ENCODE measurements at regions not wholly inside any gene's neighbourhood (a gene's known extent, or its start where the extent isn't known, plus 50 kb on each side); places are given as distances from the start of the nearest gene placed in this dataset.

- Histone ChIP-seq H3K27me3 (ENCODE audit: insufficient read depth, low read length) (no peaks in the 10 kb centered on the region), H3K4me3 (ENCODE audit: low read depth, low read length) (no peak overlapping the region), H3K27ac (ENCODE audit: low read depth, low read length) (no peak overlapping the region), H2AFZ (ENCODE audit: low read length, unreplicated experiment) (no peak overlapping the region), H3K79me2 (ENCODE audit: control insufficient read depth, insufficient read depth, low read length, unreplicated experiment) (no peaks in the 10 kb centered on the region), H3K4me1 (ENCODE audit: control insufficient read depth, insufficient read depth, low read length, unreplicated experiment) (no peaks in the 10 kb centered on the region), H3K36me3 (ENCODE audit: insufficient read depth, low read length) (no peaks in the 10 kb centered on the region)
Measured at GRCh38 chr21:15366555-15366954, 301.8 kb upstream of the NRIP1 start.

- no peaks in the 10 kb centered on the region for H3K4me1 ChIP-seq (ENCODE audit: control insufficient read depth, insufficient read depth, low read length, unreplicated experiment)
- no peak overlapping the region for H3K27ac ChIP-seq (ENCODE audit: low read depth, low read length)
- no peak overlapping the region for H3K4me3 ChIP-seq (ENCODE audit: low read depth, low read length)
- H3K79me2 ChIP-seq (ENCODE audit: control insufficient read depth, insufficient read depth, low read length, unreplicated experiment), result no peaks in the 10 kb centered on the region
- no peaks in the 10 kb centered on the region for H3K27me3 ChIP-seq (ENCODE audit: insufficient read depth, low read length)
- H2AFZ ChIP-seq (ENCODE audit: low read length, unreplicated experiment), result no peak overlapping the region
- no peaks in the 10 kb centered on the region for H3K36me3 ChIP-seq (ENCODE audit: insufficient read depth, low read length)
Measured at GRCh38 chr21:15367061-15367626, 302.3 kb upstream of the NRIP1 start.

DNA sequence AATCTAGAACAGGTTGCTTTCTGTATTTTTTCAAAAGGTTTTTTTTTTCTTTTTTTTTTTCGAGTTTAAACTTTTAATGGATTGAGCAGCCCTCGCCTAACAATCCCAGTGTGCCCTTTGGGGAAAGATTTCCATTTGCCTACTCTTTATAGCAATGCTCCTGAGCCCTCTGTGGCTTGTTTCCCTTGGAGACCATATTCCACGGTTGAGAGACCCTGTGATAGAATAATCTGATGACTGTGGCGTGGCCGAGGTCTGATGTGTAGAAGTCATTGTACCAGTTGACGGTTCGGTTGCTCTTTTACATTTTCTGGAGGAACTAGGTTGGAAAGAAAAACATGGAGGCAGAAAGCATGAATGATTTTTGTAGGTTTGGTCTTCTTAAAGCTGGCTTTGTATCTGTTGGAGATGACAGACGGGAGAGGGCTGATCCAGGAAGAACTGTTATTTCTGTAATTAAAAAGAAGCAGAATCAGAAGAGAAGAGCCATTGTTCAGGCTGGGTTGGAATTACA, 305.7 kb upstream of the NRIP1 start:
- Histone ChIP-seq H3K79me2 (ENCODE audit: control insufficient read depth, insufficient read depth, low read length, unreplicated experiment) (no peaks in the 10 kb centered on the region), H3K27me3 (ENCODE audit: insufficient read depth, low read length) (no peaks in the 10 kb centered on the region), H3K36me3 (ENCODE audit: insufficient read depth, low read length) (no peaks in the 10 kb centered on the region), H3K4me3 (ENCODE audit: low read depth, low read length) (no peak overlapping the region), H3K27ac (ENCODE audit: low read depth, low read length) (no peak overlapping the region), H3K4me1 (ENCODE audit: control insufficient read depth, insufficient read depth, low read length, unreplicated experiment) (no peaks in the 10 kb centered on the region), H2AFZ (ENCODE audit: low read length, unreplicated experiment) (no peak overlapping the region)

GRCh38 chr21:15373941-15374340, 309.1 kb upstream of the NRIP1 start:
- no peaks in the 10 kb centered on the region for H3K36me3 ChIP-seq (ENCODE audit: insufficient read depth, low read length)
- H3K27ac ChIP-seq (ENCODE audit: low read depth, low read length), result no peak overlapping the region
- H2AFZ ChIP-seq (ENCODE audit: low read length, unreplicated experiment), result no peak overlapping the region
- no peaks in the 10 kb centered on the region for H3K4me1 ChIP-seq (ENCODE audit: control insufficient read depth, insufficient read depth, low read length, unreplicated experiment)
- H3K79me2 ChIP-seq (ENCODE audit: control insufficient read depth, insufficient read depth, low read length, unreplicated experiment), result no peaks in the 10 kb centered on the region
- H3K27me3 ChIP-seq (ENCODE audit: insufficient read depth, low read length), result peaks cover 6% of the 10 kb centered on the region; the same call in 1 of the 2 replicates
- H3K4me3 ChIP-seq (ENCODE audit: low read depth, low read length), result no peak overlapping the region

GRCh38 chr21:15379776-15380175, 315.0 kb upstream of the NRIP1 start:
- H2AFZ ChIP-seq (ENCODE audit: low read length, unreplicated experiment), result no peak overlapping the region
- no peaks in the 10 kb centered on the region for H3K36me3 ChIP-seq (ENCODE audit: insufficient read depth, low read length)
- H3K4me1 ChIP-seq (ENCODE audit: control insufficient read depth, insufficient read depth, low read length, unreplicated experiment), result no peaks in the 10 kb centered on the region
- H3K79me2 ChIP-seq (ENCODE audit: control insufficient read depth, insufficient read depth, low read length, unreplicated experiment), result no peaks in the 10 kb centered on the region
- H3K4me3 ChIP-seq (ENCODE audit: low read depth, low read length), result no peak overlapping the region
- H3K27me3 ChIP-seq (ENCODE audit: insufficient read depth, low read length), result peaks cover 6% of the 10 kb centered on the region
- H3K27ac ChIP-seq (ENCODE audit: low read depth, low read length), result no peak overlapping the region

- Histone ChIP-seq H3K79me2 (ENCODE audit: control insufficient read depth, insufficient read depth, low read length, unreplicated experiment) (no peaks in the 10 kb centered on the region), H3K27me3 (ENCODE audit: insufficient read depth, low read length) (no peaks in the 10 kb centered on the region; the same call in 1 of the 2 replicates), H3K4me1 (ENCODE audit: control insufficient read depth, insufficient read depth, low read length, unreplicated experiment) (no peaks in the 10 kb centered on the region), H3K36me3 (ENCODE audit: insufficient read depth, low read length) (no peaks in the 10 kb centered on the region), H2AFZ (ENCODE audit: low read length, unreplicated experiment) (no peak overlapping the region), H3K27ac (ENCODE audit: low read depth, low read length) (no peak overlapping the region), H3K4me3 (ENCODE audit: low read depth, low read length) (no peak overlapping the region)
Measured at GRCh38 chr21:15383588-15383987, 318.8 kb upstream of the NRIP1 start.

GRCh38 chr21:15390049-15390448, 325.2 kb upstream of the NRIP1 start:
- no peak overlapping the region for H3K4me3 ChIP-seq (ENCODE audit: low read depth, low read length)
- H3K36me3 ChIP-seq (ENCODE audit: insufficient read depth, low read length), result no peaks in the 10 kb centered on the region
- no peak overlapping the region for H2AFZ ChIP-seq (ENCODE audit: low read length, unreplicated experiment)
- H3K27ac ChIP-seq (ENCODE audit: low read depth, low read length), result no peak overlapping the region
- no peaks in the 10 kb centered on the region for H3K27me3 ChIP-seq (ENCODE audit: insufficient read depth, low read length)
- no peaks in the 10 kb centered on the region for H3K79me2 ChIP-seq (ENCODE audit: control insufficient read depth, insufficient read depth, low read length, unreplicated experiment)
- no peaks in the 10 kb centered on the region for H3K4me1 ChIP-seq (ENCODE audit: control insufficient read depth, insufficient read depth, low read length, unreplicated experiment)

GRCh38 chr21:15397258-15397657, 332.5 kb upstream of the NRIP1 start:
- Histone ChIP-seq H3K27ac (ENCODE audit: low read depth, low read length) (no peak overlapping the region), H3K36me3 (ENCODE audit: insufficient read depth, low read length) (no peaks in the 10 kb centered on the region), H2AFZ (ENCODE audit: low read length, unreplicated experiment) (no peak overlapping the region), H3K4me3 (ENCODE audit: low read depth, low read length) (no peak overlapping the region), H3K79me2 (ENCODE audit: control insufficient read depth, insufficient read depth, low read length, unreplicated experiment) (no peaks in the 10 kb centered on the region), H3K27me3 (ENCODE audit: insufficient read depth, low read length) (no peaks in the 10 kb centered on the region), H3K4me1 (ENCODE audit: control insufficient read depth, insufficient read depth, low read length, unreplicated experiment) (no peaks in the 10 kb centered on the region)

DNA sequence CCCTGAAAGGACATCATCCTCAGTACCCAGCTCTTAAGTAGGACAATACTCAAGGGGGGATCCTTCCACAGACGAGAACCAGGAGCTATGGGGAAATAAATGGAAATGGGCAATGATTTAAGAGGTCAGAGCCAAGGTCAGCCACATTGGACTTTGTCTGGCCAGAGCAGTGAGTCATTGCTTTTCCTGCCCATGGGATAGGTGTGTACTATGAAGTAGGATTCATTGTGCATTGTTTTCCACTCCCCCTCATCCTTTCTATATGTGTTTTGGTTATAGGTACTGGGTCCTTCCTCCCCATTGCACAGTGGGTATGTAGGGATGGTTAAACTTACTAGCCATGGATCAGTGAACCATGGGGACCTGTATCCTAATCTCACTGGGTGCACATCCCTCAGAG, 328.9 kb upstream of the USP25 start:
- Histone ChIP-seq H2AFZ (ENCODE audit: low read length, unreplicated experiment) (no peak overlapping the region), H3K36me3 (ENCODE audit: insufficient read depth, low read length) (no peaks in the 10 kb centered on the region), H3K27me3 (ENCODE audit: insufficient read depth, low read length) (no peaks in the 10 kb centered on the region), H3K4me1 (ENCODE audit: control insufficient read depth, insufficient read depth, low read length, unreplicated experiment) (no peaks in the 10 kb centered on the region), H3K4me3 (ENCODE audit: low read depth, low read length) (no peak overlapping the region), H3K27ac (ENCODE audit: low read depth, low read length) (no peak overlapping the region), H3K79me2 (ENCODE audit: control insufficient read depth, insufficient read depth, low read length, unreplicated experiment) (no peaks in the 10 kb centered on the region)

DNA sequence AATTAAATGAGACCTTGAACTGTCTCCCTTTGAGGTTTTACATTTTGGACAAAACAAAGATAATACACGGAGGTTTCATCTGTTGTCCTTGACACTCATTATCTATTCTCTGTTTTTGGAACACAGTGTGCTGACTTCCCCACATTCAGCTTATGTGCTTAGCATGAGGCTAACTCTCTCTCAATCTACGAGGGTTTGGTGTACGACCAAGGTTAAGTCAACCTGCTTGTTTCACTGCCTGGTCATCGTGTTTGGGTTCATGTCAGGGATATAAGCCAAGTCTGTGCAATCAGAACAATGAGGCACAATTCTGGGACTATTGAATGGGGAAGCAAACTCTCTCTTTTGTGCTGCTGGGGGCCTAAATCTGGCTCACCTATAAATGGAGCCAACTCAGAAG, 328.5 kb upstream of the USP25 start:
- H3K4me3 ChIP-seq (ENCODE audit: low read depth, low read length), result no peak overlapping the region
- no peaks in the 10 kb centered on the region for H3K4me1 ChIP-seq (ENCODE audit: control insufficient read depth, insufficient read depth, low read length, unreplicated experiment)
- H2AFZ ChIP-seq (ENCODE audit: low read length, unreplicated experiment), result no peak overlapping the region
- H3K27ac ChIP-seq (ENCODE audit: low read depth, low read length), result no peak overlapping the region
- H3K27me3 ChIP-seq (ENCODE audit: insufficient read depth, low read length), result no peaks in the 10 kb centered on the region
- H3K79me2 ChIP-seq (ENCODE audit: control insufficient read depth, insufficient read depth, low read length, unreplicated experiment), result no peaks in the 10 kb centered on the region
- H3K36me3 ChIP-seq (ENCODE audit: insufficient read depth, low read length), result no peaks in the 10 kb centered on the region

GRCh38 chr21:15405214-15405613, 324.6 kb upstream of the USP25 start:
- Histone ChIP-seq H3K4me3 (ENCODE audit: low read depth, low read length) (no peak overlapping the region), H3K79me2 (ENCODE audit: control insufficient read depth, insufficient read depth, low read length, unreplicated experiment) (no peaks in the 10 kb centered on the region), H3K4me1 (ENCODE audit: control insufficient read depth, insufficient read depth, low read length, unreplicated experiment) (no peaks in the 10 kb centered on the region), H2AFZ (ENCODE audit: low read length, unreplicated experiment) (no peak overlapping the region), H3K36me3 (ENCODE audit: insufficient read depth, low read length) (no peaks in the 10 kb centered on the region), H3K27ac (ENCODE audit: low read depth, low read length) (no peak overlapping the region), H3K27me3 (ENCODE audit: insufficient read depth, low read length) (no peaks in the 10 kb centered on the region)
